GM19351 (cell line): ENCODE measurements at regions not wholly inside any gene's neighbourhood (a gene's known extent, or its start where the extent isn't known, plus 50 kb on each side); places are given as distances from the start of the nearest gene placed in this dataset.
"Not testable (repeated sequence)": the region's sequence is repeated elsewhere in the genome, so short reads cannot be mapped to it uniquely, and the experiment has no call there.

Experiments used
- ATAC-seq: cut with Tn5 transposase; IDR thresholded peaks from one replicate; pipeline ENCODE4 v1.9.1; 2021; ENCODE audit warnings: mild to moderate bottlenecking, moderate library complexity; ENCODE audit not compliant: unreplicated experiment

GRCh38 chr13:65553096-65553727 lies 1676.9 kb downstream of the PCDH9 start:
- no peak for ATAC-seq

GRCh38 chr13:65551208-65551607 lies 1678.9 kb downstream of the PCDH9 start:
- ATAC-seq, result no peak

- no peak for ATAC-seq
These were observed 1690.0 kb downstream of the PCDH9 start for GRCh38 chr13:65540175-65540574.

- ATAC-seq, result no peak
These were observed 1694.8 kb downstream of the PCDH9 start for GRCh38 chr13:65535370-65535769.

- no peak for ATAC-seq
These were observed 1697.9 kb downstream of the PCDH9 start for GRCh38 chr13:65532231-65532630.

- no peak for ATAC-seq
These were observed 1699.4 kb downstream of the PCDH9 start for GRCh38 chr13:65530688-65531087.

GRCh38 chr13:65529541-65529940 lies 1700.6 kb downstream of the PCDH9 start:
- no peak for ATAC-seq

- no peak for ATAC-seq
These were observed 1721.4 kb downstream of the PCDH9 start for GRCh38 chr13:65508745-65509144.

GRCh38 chr13:65508338-65508737 lies 1721.8 kb downstream of the PCDH9 start:
- ATAC-seq, result no peak

GRCh38 chr13:65505941-65506340 lies 1724.2 kb downstream of the PCDH9 start:
- ATAC-seq, result no peak

GRCh38 chr13:65504213-65504612 lies 1725.9 kb downstream of the PCDH9 start:
- no peak for ATAC-seq

GRCh38 chr13:65500481-65500880 lies 1729.7 kb downstream of the PCDH9 start:
- ATAC-seq, result no peak

- no peak for ATAC-seq
These were observed 1730.9 kb downstream of the PCDH9 start for GRCh38 chr13:65499256-65499655.

- ATAC-seq, result no peak
These were observed 1732.9 kb downstream of the PCDH9 start for GRCh38 chr13:65497265-65497664.

GRCh38 chr13:65490725-65491124 lies 1739.4 kb downstream of the PCDH9 start:
- not testable (repeated sequence) for ATAC-seq

- no peak for ATAC-seq
These were observed 1741.5 kb downstream of the PCDH9 start for GRCh38 chr13:65488606-65489005.

- ATAC-seq, result no peak
These were observed 1750.4 kb downstream of the PCDH9 start for GRCh38 chr13:65479692-65480091.

- ATAC-seq, result no peak
These were observed 1756.9 kb downstream of the PCDH9 start for GRCh38 chr13:65473196-65473595.

- ATAC-seq, result no peak
These were observed 1757.8 kb downstream of the PCDH9 start for GRCh38 chr13:65472336-65472735.

- no peak for ATAC-seq
These were observed 1759.4 kb downstream of the PCDH9 start for GRCh38 chr13:65470781-65471180.

GRCh38 chr13:65468628-65469027 lies 1761.5 kb downstream of the PCDH9 start:
- no peak for ATAC-seq

- ATAC-seq, result no peak
These were observed 1768.5 kb downstream of the PCDH9 start for GRCh38 chr13:65461590-65461989.

- ATAC-seq, result no peak
These were observed 1770.0 kb downstream of the PCDH9 start for GRCh38 chr13:65460136-65460535.
